GM10248 (cell line): ENCODE measurements at regions not wholly inside any gene's neighbourhood (a gene's known extent, or its start where the extent isn't known, plus 50 kb on each side); places are given as distances from the start of the nearest gene placed in this dataset.

Source experiments
- CTCF ChIA-PET: fragments of 300-600 bp; sonication (Branson Sonifier 250); formaldehyde crosslinking; extraction: SDS; loops from one replicate; lab custom pipeline; 2021; ENCODE audit warnings: antibody characterized with exemption; lab: Yijun Ruan, JAX
- POLR2A ChIA-PET: fragments of 350-650 bp; sonication (Branson Sonifier 250); formaldehyde crosslinking; extraction: SDS; loops from one replicate; lab custom pipeline; 2020; ENCODE audit warnings: antibody characterized with exemption; lab: Yijun Ruan, JAX
- DNase-seq: peaks from one replicate; pipeline ENCODE4 v3.0.0; 2012; ENCODE audit errors: extremely low spot score
- CTCF ChIP-seq: IDR thresholded peaks from 2 replicates; pipeline ENCODE4 v1.5.1; 2012; ENCODE audit warnings: mild to moderate bottlenecking, low read depth; ENCODE audit errors: extremely low read depth, missing control alignments, control extremely low read depth

DNA sequence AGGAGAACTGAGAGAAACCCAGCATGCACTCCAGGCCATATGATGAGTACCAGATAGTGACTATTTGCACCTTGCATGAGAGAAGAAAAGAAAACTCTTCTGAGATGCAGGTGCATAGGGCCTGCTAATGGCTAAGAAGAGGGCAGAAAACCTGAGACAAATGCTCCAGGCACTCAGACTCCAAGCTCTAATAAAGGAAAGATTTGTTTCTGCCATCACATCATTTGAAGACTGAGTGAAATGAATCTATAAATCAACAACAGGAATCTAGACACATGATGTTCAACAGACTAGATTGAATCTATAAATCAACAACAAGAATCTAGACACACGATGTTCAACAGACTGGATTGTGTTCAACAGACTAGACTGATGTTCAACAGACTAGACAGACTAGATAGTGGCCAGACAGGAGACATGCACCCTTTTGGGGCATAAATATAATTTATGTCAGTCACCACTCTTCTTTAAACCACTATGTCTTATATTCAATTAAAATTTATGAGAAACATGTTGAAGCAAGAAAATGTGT, 482.7 kb upstream of the UBE2E3 start:
- DNase-seq = no peak
- TF ChIP-seq CTCF = no peak
- ChIA-PET CTCF (no interaction called here), POLR2A (no interaction called here)

GRCh38 chr2:180495606-180496005, 484.8 kb upstream of the UBE2E3 start:
- CTCF ChIA-PET = no interaction called here
- no peak for DNase-seq
- no peak for TF ChIP-seq CTCF
- POLR2A ChIA-PET = no interaction called here

DNA sequence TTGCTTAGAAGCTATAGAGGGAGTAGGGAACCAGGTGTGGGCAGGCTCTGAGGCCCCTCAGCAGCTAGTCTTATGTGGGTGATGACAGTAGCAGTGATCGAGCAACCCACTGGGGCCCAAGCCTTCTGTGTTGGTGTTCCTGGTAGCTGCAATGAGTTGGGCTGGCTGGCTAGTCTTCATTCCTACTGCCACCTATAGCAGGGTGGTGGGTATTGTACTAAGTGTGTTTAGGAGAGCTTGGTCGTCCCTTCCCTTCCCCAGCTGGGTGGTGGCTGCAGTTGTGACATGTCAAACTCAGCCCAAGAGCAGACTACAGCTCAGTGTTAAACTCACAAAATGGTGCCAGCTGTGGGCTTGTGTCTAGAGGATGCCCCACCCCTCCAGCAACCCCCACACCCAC, 486.1 kb upstream of the UBE2E3 start:
- CTCF ChIA-PET = interaction anchor here (1.0 to 1.3 kb wide), 2 partner anchors 9 to 23 kb away, joined by 4 to 5 read pairs; no protein-coding TSS in a partner anchor
- no peak for TF ChIP-seq CTCF
- POLR2A ChIA-PET = no interaction called here
- no peak for DNase-seq

DNA sequence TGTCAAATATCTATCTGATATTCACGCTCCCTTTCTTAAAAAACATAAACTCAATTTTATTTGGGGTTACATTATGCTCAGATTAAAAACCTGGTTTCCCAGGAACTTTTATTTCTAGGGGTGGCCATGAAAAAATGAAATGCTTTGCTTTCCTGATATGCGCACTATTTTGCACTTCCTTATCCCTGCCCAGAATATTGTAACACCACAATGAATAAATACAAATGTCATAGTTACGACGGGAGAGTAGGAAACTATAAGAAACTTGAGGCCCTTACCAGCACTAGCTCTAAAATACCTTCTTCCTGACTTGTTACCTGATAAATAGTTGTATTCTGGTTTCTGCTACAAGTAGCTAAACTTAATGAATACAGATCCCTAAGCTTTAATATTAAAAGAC, 475.6 kb upstream of the CWC22 start:
- ChIA-PET POLR2A (no interaction called here), CTCF (no interaction called here)
- no peak for DNase-seq

DNA sequence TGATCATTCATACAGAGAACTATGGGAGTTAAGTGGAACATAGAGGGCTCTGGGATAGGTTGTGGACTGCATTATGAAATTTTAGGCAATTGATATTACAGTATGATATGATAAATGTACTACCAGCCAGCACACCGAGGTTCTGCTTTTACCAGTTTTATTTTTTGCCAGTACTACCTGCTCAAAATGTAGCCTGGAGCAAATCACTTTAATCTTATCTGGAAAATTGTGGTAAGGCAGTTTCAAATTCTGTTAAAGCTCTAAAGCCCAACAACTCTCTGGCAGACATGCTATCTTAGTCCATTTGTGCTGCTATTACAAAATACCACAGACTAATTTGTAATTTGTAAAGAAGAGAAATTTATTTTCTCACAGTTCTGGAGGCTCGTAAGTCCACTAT, 474.9 kb upstream of the CWC22 start:
- TF ChIP-seq CTCF = no peak
- no peak for DNase-seq
- POLR2A ChIA-PET = no interaction called here
- CTCF ChIA-PET = no interaction called here

More for the DNA sequence above, 475.6 kb upstream of the CWC22 start:
- TF ChIP-seq CTCF = no peak

GRCh38 chr2:180478883-180479282, 471.8 kb upstream of the CWC22 start:
- TF ChIP-seq CTCF = no peak
- ChIA-PET CTCF (interaction anchor here (1.6 kb wide), 1 partner anchor 12 kb away, joined by 3 read pairs; no protein-coding TSS in a partner anchor), POLR2A (no interaction called here)
- no peak for DNase-seq
